Astrocyte of the hippocampus (primary cell): ENCODE measurements at regions not wholly inside any gene's neighbourhood (a gene's known extent, or its start where the extent isn't known, plus 50 kb on each side); places are given as distances from the start of the nearest gene placed in this dataset.

Experiments used
- DNase-seq: peaks from one replicate; pipeline ENCODE4 v3.0.0; 2011; ENCODE audit warnings: low read depth, low spot score

DNA sequence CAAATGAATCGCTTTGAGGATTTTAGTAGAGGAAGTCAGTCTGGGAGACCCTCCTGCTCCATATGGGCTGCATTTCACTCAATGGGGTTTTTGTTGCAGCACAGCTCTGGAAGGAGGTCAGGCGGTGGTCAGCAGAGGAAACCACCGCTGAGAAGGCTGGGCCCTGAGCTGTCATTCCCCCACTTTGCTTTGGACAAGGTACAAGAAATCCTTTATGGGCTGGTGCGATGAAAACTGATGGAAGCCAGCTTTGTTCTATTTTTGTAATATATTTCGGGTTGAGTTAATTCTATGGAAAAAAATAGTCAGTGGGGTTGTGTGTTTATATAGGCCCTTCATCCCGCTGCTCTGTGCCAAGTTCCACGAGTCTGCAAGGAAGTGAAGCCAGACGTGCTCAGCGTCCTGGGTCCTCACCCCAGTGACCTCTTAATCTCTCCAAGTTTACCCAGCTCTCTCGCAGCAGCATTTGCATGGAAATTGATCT is 157.1 kb upstream of the TMC3 start:
- DNase-seq: peak; percentile 59

DNA sequence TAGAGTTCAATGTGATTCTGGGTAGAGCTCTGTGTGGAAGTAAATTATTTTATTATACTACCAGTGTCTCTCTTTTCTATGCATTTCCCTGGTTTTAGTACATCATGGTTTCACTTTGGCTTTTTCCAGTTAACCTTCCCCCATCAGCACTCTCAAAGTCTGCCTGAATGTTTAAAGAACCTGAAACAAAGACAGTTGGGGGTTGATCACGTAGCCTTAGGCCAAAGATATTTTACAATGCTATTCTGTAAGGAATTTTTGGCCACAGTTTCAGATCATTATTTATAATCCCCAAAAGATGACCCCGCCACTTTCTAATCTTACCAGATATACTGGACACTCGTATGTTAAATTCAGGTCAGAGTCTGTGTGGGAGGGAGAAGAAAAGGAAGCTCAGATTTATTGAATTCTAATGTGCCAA is 156.3 kb upstream of the TMC3 start:
- no peak for DNase-seq

DNA sequence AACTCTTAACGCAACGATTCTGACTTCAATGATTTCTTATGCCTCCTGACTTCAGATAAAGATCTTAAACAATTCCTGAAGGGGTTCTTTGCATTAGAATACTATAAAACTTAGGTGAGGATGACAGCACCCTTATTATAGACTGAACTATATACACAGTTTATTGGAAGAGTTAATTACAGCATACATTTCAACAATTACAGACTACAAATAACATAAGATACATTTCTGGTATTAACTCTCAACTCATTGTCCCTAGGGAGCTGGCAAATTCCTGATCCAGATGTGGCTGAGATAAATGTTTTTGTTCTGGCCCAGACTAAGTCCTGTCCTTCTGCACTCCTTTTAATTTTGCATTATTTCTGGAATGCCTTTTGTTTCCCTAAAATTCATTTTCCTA is 155.5 kb upstream of the TMC3 start:
- DNase-seq: no peak

DNA sequence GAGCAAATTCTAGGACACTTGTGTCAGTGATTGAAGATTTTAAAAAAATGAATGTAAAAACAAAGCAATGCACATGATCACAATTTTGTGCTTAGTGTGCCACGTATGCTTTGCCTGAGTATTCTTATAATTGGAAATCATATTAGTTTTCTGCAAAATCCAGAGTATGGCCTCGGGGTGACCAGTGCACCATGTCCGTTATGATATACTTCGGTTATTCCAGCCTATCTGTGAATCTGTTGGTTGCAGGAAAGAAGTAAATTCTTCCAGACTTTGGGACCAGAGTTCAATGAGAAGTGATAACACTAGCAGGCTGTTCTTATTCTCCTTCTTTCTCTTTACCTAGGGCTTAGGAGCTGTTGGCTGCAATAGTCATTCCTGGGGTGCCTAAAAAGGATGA is 152.0 kb upstream of the TMC3 start:
- no peak for DNase-seq

DNA sequence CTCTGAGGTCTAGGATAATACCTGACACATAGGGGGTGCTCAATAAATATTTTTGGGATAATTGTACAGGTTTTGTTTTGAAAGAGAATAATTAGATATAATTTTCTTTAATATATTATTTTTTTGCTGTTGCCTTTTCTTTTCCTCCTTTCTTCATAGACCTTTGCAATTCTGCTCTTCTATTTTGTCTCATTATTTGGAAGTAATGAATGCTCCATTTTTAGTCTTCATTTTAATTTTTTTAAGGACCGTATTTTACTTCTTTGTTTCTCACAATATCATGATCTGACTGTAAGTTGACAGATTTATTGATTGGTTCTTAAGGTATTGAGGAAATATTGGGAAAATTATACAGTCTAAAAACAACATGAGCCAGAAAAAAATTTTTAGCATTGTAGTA is 150.5 kb upstream of the TMC3 start:
- no peak for DNase-seq

DNA sequence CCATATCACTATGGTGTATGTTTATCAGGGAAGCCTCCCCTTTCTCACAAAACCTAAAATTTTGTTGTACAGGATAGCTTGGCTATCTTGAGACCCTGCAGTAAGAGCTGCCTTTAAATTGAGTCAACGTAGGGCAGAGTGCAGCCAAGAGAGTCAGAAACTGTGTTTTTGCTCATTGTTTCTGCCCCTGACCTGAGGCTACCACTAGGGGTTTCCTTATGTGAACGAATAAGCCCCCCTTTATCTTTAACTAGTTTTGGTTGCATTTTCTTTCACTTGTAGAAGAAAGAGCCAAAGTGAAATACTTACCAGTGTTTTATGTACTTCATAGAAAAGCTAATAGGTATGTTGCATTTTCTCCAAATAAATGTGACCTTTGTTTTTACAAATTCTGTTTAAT is 149.9 kb upstream of the TMC3 start:
- DNase-seq: no peak

DNA sequence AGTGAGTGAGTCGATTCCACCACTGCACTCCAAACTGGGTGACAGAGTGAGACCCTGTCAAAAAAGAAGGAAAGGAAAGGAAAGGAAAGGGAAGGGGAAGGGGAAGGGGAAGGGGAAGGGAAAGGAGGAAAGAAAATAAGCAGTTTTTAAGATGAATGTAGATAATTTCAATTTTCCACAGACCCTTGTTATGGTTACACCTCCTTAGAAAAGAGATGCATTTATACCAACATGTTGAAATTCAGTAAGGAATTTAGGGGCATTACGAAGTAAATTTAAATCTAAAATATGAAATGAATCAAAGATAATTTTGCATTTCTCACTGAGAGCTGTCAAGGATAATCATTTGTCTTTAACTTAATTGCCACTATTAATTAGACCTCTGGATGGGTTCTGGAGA is 146.5 kb upstream of the TMC3 start:
- no peak for DNase-seq

DNA sequence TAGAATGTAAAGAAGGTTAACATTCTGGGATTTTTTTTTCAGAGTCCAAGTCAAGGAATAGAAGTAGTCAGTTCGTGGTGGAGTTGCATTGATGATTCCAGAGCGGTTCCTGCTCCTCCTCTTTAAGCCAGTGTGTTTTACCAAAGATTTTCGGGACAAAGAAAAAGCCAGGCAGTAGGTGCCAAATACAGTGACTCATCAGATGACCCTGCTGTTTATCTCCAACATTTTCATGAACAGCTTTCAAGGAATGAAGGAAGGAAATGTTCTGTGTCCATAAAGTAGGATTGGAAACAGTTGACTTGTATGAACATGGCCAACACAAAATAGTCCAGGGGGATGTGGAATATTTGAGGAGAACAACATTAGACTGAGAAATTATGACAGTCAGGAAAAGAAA is 142.4 kb upstream of the TMC3 start:
- DNase-seq: peak; percentile 24

DNA sequence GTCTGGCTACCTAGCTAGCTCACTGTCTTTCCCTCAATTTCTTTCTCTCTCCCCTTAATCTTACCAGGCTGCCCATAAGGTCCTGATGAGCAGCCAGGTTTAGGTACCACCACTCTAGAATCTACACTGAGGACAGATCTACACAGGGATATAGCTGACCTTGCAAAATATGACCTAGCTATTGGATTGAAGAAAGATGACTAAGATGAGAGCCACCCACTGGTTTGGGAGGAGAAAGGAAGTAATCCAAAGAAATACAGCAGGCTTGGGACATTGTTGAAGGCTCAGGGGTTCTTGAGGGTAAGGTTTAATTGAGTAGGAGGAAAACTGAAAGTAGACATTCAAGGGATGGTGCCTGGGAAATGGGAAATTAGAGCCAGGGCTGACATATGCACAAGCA is 142.0 kb upstream of the TMC3 start:
- no peak for DNase-seq

DNA sequence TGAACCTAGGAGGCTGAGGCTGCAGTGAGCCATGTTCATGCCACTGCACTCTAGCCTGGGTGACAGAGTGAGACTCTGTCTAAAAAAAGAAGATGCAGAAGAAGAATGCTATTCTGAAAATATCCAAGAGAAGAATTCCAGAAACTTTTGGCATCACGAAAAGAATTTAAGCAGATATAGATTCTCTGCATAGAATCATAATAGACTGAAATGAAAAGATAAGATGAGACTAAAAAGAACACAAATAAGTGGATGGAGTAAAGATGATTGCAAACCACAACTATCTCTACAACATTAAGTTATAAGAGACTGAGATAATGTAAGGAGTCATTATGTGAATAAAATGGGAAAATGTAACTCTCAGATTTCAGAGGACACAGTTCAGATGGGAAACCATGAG is 140.7 kb upstream of the TMC3 start:
- DNase-seq: no peak

DNA sequence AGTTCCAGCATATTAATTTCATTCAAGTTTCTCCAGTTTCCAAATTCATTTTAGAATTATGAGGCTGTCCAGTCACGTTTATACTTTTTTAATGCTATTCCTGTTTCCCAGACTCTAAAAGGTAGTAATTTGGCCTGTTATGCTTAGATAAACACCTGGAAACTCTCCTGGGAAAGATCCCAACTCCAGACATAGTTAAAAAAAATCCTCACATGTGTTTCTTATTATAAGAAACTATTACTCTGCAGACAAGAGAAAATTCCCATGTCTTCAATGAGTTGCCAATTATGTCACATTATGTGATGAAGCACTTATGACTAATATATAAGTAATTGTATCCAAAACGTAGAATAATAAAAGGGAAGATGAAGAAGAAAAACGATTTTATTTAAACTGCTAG is 137.1 kb upstream of the TMC3 start:
- no peak for DNase-seq

DNA sequence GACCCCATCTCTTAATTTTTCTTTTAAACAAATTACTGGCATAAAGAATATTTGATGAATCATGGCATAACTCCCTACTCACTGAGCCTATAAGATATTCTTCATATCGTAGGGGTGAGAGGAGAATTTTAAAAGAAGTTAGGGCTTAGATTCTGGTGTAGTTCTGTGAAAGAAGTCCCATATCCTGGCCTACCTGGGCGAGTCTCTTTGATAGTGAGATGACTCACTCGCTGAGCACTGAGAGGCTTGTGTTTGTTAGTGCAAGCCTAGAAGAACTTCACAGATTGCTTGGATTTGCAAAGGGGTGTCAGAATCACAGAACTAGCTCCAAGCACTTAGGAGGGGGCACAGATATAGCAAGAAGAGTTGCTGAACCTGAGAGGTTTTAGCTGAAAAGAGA is 133.8 kb upstream of the TMC3 start:
- DNase-seq: no peak

DNA sequence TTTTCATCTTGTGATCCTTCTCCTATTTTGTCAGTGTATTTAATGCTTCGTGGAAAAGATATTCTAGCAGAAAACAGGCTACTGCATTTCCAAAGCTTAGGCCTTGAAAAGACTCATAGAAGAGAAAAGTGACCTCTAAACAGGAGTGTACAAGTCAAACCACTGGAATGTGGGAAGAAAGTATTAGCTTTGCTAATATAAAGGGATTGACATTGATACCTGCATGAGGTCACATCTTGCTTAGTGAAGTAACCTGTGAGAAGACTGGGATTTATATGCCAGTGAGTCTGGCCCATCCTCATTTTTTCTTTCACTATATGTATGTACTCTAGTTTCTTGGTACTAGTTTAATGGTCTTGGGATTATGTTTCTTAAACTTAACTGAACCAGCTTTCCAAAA is 132.9 kb upstream of the TMC3 start:
- no peak for DNase-seq

DNA sequence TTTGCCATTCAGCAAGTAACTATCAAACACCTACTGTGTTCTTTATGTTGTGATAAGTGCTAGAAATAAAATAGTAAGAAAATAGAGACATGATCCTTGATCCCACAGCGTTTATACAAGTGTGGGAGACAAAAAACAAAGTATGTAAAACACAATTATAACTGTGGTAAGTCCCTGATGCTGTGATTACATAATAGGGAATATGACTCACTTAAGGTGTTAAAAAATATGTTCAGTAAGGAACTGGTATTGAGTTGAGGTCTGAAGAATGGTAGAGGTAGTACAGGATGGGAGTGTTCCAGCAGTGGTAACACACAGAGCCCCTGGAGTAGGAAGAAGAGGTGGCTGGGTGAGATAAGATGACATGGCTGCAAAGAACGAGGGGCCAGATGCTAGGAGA is 132.1 kb upstream of the TMC3 start:
- no peak for DNase-seq

DNA sequence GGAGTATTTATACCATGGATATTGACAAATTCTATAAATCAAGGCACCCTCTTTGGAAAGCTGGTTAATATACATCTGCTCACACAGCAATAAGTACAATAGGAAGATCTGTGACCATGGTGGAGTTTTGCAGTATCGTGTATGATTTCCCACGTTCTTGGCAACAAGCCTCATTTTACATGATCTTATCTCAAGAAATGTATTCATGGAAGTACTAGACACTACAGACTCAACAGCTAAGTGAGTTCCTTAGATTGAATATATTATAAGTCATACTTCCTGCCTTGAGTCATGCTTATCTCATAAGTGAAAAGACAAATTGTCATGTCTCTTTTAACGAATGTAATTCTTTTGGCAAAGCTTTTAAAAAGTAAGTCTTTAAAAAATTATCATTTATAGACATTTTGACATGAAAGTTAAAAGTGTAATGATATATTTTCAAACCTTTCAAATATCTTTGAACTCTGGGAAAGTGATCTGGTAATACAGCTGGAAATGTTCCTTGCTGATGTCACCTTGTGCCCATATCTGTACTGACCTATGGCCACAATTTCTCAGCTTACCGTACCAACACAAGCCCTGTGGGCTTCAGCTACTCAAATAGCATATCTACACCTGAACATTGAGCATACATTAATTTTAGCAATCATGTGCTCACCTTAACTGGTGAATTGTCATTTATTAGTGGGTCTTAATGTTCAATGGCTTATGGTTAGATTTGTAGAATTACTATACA is 130.3 kb upstream of the TMC3 start:
- no peak for DNase-seq

DNA sequence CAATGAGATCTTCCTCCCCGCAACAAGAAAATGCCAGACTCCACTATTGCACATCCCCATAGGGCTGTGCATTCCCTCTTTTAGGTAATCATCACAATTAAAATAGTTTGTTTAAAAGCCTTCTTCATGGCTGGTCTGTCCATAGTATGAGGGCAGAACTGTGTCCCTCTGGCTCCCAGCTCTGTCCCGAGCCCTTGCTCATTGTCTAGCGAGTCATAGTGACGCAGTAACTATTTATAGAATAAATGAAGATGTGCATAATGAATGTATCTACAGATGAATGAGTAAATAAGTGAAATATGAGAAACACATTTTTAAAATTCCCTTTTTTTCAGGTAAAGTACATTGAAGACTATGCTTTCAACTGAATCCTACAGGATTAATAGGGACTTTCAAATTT is 128.4 kb upstream of the TMC3 start:
- no peak for DNase-seq

DNA sequence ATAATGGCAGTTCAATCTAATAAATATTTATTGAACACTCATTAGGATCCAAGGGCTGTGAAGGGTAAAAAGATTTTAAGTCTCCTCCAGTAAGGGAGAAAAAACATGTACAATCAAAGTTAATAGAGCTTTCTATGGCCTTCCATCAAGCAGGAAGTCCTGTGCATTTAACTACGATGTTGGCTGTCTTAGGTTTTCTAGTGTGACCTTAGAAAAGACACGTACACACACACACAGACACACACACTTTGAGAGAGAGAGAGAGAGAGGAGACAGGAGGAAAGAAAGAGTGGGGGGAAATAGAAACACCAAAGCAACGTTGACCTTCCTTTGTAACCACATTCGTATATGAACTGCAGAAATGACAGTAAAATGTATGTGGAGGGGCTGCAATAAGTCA is 126.1 kb upstream of the TMC3 start:
- DNase-seq: no peak

DNA sequence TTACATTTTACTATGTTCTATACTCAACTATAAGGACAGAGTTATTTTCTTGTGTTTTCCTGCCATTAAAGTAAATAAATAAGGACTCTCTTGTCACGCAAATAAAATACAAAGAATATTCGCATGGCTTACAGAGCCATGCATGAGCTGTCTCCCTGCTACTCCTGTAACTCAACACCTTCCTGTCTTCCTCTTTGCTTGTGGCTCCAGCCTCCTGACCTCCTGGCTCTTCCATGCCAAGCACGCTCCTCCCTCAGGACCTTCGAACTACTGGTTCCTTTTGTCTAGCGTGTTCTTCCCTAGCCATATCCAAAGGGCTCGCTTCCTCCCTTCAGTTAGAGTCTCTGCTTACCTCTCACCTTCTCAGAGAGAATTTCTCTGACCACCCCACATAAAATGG is 124.3 kb upstream of the TMC3 start:
- no peak for DNase-seq

DNA sequence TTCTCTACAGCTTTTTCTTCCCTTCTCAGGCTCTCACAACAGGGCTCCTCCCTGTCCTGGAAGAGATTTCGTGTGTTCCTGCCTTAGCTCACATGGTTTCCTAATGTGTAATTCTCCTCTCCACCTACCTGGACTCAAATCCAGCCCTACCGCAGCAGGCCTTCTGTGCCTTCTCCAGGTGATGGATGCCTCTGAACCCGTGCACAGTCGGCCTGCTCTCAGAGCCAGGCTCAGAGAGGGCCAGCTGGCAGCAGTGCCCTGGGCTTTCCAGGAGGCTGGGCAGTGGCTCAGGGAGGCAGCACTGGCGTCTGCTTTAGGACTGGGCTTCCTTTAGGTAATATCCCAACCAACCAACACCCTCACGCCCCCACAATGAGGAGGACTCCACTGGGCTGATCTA is 123.2 kb upstream of the TMC3 start:
- DNase-seq: no peak

DNA sequence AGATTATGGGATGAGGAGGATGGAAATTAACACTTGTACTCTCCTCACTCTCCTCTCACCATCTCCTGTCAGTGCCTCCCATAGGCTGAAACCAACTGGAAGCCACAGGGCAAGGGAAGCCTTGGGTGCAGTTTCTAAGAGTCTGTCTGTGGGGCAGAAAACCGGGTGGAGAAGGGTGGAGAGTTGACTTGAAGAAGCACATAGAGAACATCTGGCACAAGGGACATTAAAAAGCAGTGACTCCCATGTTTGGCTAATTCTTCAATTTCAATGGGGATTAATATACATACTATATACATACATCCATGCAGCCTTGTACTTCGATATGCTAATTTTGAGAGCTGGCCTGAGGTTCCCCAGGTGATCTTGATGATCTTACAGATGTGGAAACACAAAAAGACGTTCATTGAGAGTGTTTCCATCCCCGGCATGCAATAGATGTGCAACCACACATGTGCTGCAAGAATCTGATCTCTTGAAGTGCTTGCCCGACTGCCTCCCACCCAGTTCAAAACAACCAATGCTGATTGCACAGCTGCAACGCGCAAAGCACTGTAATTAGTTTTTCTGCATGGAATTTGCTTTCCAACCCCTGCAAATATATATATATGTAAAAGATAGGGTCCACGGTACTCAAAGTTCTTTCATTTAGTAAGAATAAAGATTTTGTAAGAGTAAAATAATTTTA is 121.9 kb upstream of the TMC3 start:
- no peak for DNase-seq

DNA sequence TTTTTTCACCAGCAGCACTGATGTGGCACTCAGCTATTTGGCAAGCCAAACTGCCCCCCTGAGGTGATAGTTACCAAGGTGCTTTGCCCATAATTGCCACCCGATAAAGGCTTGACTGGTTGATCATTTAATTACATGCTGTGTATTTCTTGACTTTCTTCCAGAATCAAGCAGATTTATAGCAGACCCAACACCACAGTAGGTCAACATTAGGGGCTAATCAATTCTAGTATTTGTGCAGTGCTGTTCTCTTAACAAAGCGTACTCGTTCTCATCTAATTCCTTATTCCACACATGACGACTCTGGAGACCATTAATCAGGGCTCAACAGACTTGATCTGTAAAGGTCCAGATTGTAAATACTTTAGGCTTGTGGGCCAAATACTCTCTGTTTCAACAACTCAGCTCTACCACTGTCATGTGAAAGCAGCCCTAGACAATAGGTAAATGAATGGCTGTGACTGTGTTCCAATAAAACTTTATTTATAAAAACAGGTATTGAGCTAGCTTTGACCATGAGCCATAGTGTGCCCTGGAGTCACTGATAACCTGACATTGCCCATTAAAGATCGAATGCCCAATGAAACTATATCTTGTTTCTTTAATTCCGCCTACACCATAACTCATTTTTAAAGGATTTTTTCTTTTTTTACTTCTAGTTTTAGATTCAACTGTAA is 119.1 kb upstream of the TMC3 start:
- DNase-seq: no peak

DNA sequence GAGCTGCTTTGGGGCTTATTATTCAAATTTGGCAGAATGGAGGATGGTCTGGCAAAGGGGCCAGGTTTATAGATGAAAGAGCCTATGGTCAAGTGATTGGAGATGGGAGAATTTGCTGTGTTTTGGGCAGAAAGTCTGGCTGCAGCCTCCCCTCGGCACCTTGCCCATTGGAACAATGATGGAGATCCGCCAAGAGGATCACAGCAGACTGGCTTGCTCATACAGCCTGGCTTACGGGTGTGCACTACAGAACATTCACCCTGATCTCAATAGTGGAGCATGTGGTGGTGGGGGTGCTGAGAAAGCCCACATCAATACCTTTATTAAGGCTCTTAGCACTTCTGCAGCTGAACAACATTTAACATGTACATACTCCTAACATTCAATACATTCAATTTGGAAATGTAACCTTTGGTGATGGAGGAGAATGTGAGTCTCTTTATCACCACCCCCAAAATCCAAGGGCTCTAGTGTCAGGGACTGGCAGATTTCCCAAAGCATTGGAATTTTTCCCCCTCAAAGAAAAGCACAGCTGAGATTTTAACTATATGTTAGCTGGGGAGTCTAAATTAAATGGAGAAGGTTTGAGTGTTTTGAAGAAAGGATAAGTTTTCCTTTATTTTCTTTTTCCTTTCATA is 118.4 kb upstream of the TMC3 start:
- peak; percentile 75 for DNase-seq
